K562 (cell line): ENCODE measurements at regions not wholly inside any gene's neighbourhood (a gene's known extent, or its start where the extent isn't known, plus 50 kb on each side); places are given as distances from the start of the nearest gene placed in this dataset.

Source experiments
- ATAC-seq: fragments of 200-7000 bp; cut with Tn5 transposase; 3 replicates; pipeline ENCODE4 v1.9.1; 2020; ENCODE audit warnings: moderate library complexity
- BruUV-seq: library from RNA; stranded (reverse); fragments of 400-500 nt; replicated peaks from 2 replicates; lab custom pipeline; 2021; lab: Mats Ljungman, UMichigan
- CTCF ChIA-PET: fragments of 300-600 bp; formaldehyde crosslinking; extraction: SDS; loops from one replicate; lab custom pipeline; 2021; ENCODE audit warnings: low intra/inter-chr PET ratio; lab: Yijun Ruan, JAX
- POLR2A ChIA-PET: fragments of 300-600, 350-650 bp; sonication (Branson Sonifier 250); formaldehyde crosslinking; extraction: SDS; loops from one replicate; lab custom pipeline; 2021; ENCODE audit warnings: antibody characterized with exemption, inconsistent platforms; lab: Yijun Ruan, JAX
- DNase-seq, 4 experiments: peaks; one replicate each; pipeline versions ENCODE4 v3.0.0 to v3.0.0-alpha.2; 2011 to 2018; ENCODE audit warnings: low spot score in 3 of 4, mixed read lengths in 3 of 4; ENCODE audit errors: extremely low read depth in 1 of 4
- FAIRE-seq: peaks from 2 replicates; lab custom pipeline; 2011; peaks lifted over from hg19 to GRCh38; lab: Jason Lieb, UNC
- H2AFZ ChIP-seq: 2 replicates; pipeline ENCODE4 v1.6.0; 2011; ENCODE audit warnings: low read depth, low read length, control low read depth, inconsistent platforms
- H3K27ac ChIP-seq: fragments of 200-600 bp; 3 replicates; pipeline ENCODE4 v1.8.0; 2011; ENCODE audit warnings: low read depth, mild to moderate bottlenecking, control low read depth, inconsistent platforms, low read length, moderate library complexity, mixed read lengths; ENCODE audit errors: extremely low read depth
- H3K27me3 ChIP-seq, 2 experiments: fragments of 300-600 bp in 1 of 2; 2 replicates in 1 of 2; 3 replicates in 1 of 2; pipeline versions ENCODE4 v1.6.0 to v1.8.0; 2011; ENCODE audit warnings: inconsistent platforms in 2 of 2, low read length in 2 of 2, mild to moderate bottlenecking in 1 of 2, mixed read lengths in 1 of 2, moderate library complexity in 1 of 2; ENCODE audit not compliant: control insufficient read depth in 2 of 2, insufficient read depth in 2 of 2
- H3K36me3 ChIP-seq: fragments of 300-600 bp; 3 replicates; pipeline ENCODE4 v1.8.0; 2011; ENCODE audit warnings: mild to moderate bottlenecking, low read length, inconsistent platforms; ENCODE audit not compliant: control insufficient read depth, insufficient read depth
- H3K4me1 ChIP-seq, 2 experiments: fragments of 200-600 bp in 1 of 2; replicated peaks in 1 of 2; 2 replicates in 1 of 2; 3 replicates in 1 of 2; pipeline versions ENCODE4 v1.5.1 to v1.8.0; 2011; ENCODE audit warnings: inconsistent platforms in 2 of 2, low read length in 2 of 2, mild to moderate bottlenecking in 1 of 2, mixed read lengths in 1 of 2, moderate library complexity in 1 of 2; ENCODE audit not compliant: control insufficient read depth in 2 of 2, insufficient read depth in 2 of 2
- H3K4me2 ChIP-seq: 2 replicates; pipeline ENCODE4 v1.6.1; 2011; ENCODE audit warnings: low read length, control low read depth, inconsistent platforms, mixed read lengths; ENCODE audit not compliant: insufficient read depth
- H3K4me3 ChIP-seq: fragments of 200-600 bp; sonication (generic), shearing (Covaris generic); 2 replicates; pipeline ENCODE4 v1.5.1; 2016; ENCODE audit warnings: control low read depth, inconsistent platforms
- H3K79me2 ChIP-seq: fragments of 200-600 bp; 3 replicates; pipeline ENCODE4 v1.8.0; 2011; ENCODE audit warnings: low read length, inconsistent platforms; ENCODE audit not compliant: control insufficient read depth, insufficient read depth
- H3K9ac ChIP-seq, 2 experiments: 2 replicates each; pipeline versions ENCODE4 v1.6.0 to v1.6.1; 2011; ENCODE audit warnings: low read depth in 2 of 2, low read length in 2 of 2, control low read depth in 1 of 2, inconsistent platforms in 1 of 2, mild to moderate bottlenecking in 1 of 2, mixed read lengths in 1 of 2; ENCODE audit not compliant: insufficient read depth in 1 of 2
- H3K9me1 ChIP-seq: one replicate; pipeline ENCODE4 v1.6.0; 2011; ENCODE audit warnings: inconsistent platforms, mild to moderate bottlenecking, low read length, moderate library complexity; ENCODE audit not compliant: control insufficient read depth, insufficient read depth
- H3K9me3 ChIP-seq: replicated peaks from 2 replicates; pipeline ENCODE4 v1.5.1; 2011; ENCODE audit warnings: low read depth, low read length, inconsistent platforms; ENCODE audit not compliant: control insufficient read depth, insufficient read depth
- H4K20me1 ChIP-seq: replicated peaks from 2 replicates; pipeline ENCODE4 v1.6.1; 2011; ENCODE audit warnings: low read length, inconsistent platforms, mixed read lengths; ENCODE audit not compliant: control insufficient read depth, insufficient read depth
- CBFB ChIP-seq: sonication (generic); formaldehyde crosslinking; IDR thresholded peaks from 2 replicates; pipeline ENCODE4 v1.4.0; 2020; ENCODE audit warnings: mild to moderate bottlenecking, missing genetic modification reagents
- FOXK2 ChIP-seq, 2 experiments: fragments of 450-650 bp; IDR thresholded peaks in 1 of 2; conservative IDR thresholded peaks in 1 of 2; 2 replicates each; pipeline ENCODE4 v1.6.1; 2016; ENCODE audit warnings: low read depth in 2 of 2, mild to moderate bottlenecking in 1 of 2
- ID3 ChIP-seq, 2 experiments: fragments of 250-450 bp in 1 of 2; fragments of 450-650 bp in 1 of 2; sonication (Bioruptor Pico) in 1 of 2; IDR thresholded peaks; 2 replicates each; pipeline versions ENCODE4 v1.6.1 to v1.8.0; 2016 to 2021; ENCODE audit warnings: mild to moderate bottlenecking in 2 of 2, moderate library complexity in 2 of 2, missing compliant biosample characterization in 1 of 2, missing genetic modification characterization in 1 of 2
- MAFG ChIP-seq: fragments of 450-650 bp; conservative IDR thresholded peaks from 2 replicates; pipeline ENCODE4 v1.6.1; 2016; ENCODE audit warnings: missing genetic modification characterization, missing compliant biosample characterization
- THRAP3 ChIP-seq: fragments of 450-650 bp; IDR thresholded peaks from 2 replicates; pipeline ENCODE4 v1.6.1; 2016; ENCODE audit warnings: mild to moderate bottlenecking, inconsistent platforms, borderline replicate concordance
- ZBTB2 ChIP-seq: fragments of 450-650 bp; IDR thresholded peaks from 2 replicates; pipeline ENCODE4 v1.6.1; 2016; ENCODE audit warnings: antibody characterized with exemption
- ZKSCAN8 ChIP-seq: fragments of 200-800 bp; sonication (Bioruptor generic); IDR thresholded peaks from 2 replicates; pipeline ENCODE4 v1.6.1; 2016; ENCODE audit warnings: missing genetic modification characterization, missing compliant biosample characterization
- ZNF12 ChIP-seq: sonication (generic); formaldehyde crosslinking; IDR thresholded peaks from 2 replicates; pipeline ENCODE4 v1.4.0; 2020; ENCODE audit warnings: mild to moderate bottlenecking, missing genetic modification reagents
- ZNF24 ChIP-seq: fragments of 450-650 bp; IDR thresholded peaks from 2 replicates; pipeline ENCODE4 v1.6.1; 2016
- ZNF280A ChIP-seq: fragments of 450-650 bp; IDR thresholded peaks from 2 replicates; pipeline ENCODE4 v1.6.1; 2018; ENCODE audit warnings: mild to moderate bottlenecking, low read depth; ENCODE audit not compliant: partially characterized antibody
- ZNF586 ChIP-seq: fragments of 450-650 bp; formaldehyde crosslinking; conservative IDR thresholded peaks from 2 replicates; pipeline ENCODE4 v1.4.0; 2020; ENCODE audit warnings: mild to moderate bottlenecking, moderate library complexity
- ZNF77 ChIP-seq: fragments of 250-450 bp; sonication (Bioruptor Pico); IDR thresholded peaks from 2 replicates; pipeline ENCODE4 v1.5.0; 2020
- ZNF778 ChIP-seq: fragments of 450-650 bp; formaldehyde crosslinking; IDR thresholded peaks from 2 replicates; pipeline ENCODE4 v1.4.0; 2020; ENCODE audit warnings: mild to moderate bottlenecking, moderate library complexity
- WGBS: fragments of 100-300 bp; shearing (Covaris generic); methylation state at CpG from one replicate; pipeline ENCODE4 v1.1.6; 2016; ENCODE audit warnings: low coverage, mixed read lengths; ENCODE audit not compliant: insufficient coverage; ENCODE audit errors: missing lambda C conversion rate; 5-methylcytosine and 5-hydroxymethylcytosine counted together
- in situ Hi-C: fragments of 300-500 bp; cut with MboI; formaldehyde crosslinking; loops from 4 replicates; pipeline ENCODE4 v1.15.0; 2018; ENCODE audit warnings: inconsistent platforms, mixed read lengths
- intact Hi-C: fragments of 100-400 bp; cut with micrococcal nuclease; formaldehyde crosslinking; loops from 2 replicates; pipeline ENCODE4 v1.14.2; 2022

GRCh38 chr2:6052649-6053048 lies 360.5 kb downstream of the SOX11 start:
- Histone ChIP-seq H3K9me3 (no peaks in the 10 kb centered on the region; the same call in 1 of the 2 replicates), H3K4me2 (no peak overlapping the region), H3K36me3 (no peaks in the 10 kb centered on the region), H3K27ac (no peak overlapping the region), H3K27me3 (no peaks in the 10 kb centered on the region), H3K4me1 (no peaks in the 10 kb centered on the region), H3K79me2 (no peaks in the 10 kb centered on the region), H3K4me3 (no peak overlapping the region), H4K20me1 (no peaks in the 10 kb centered on the region), H3K9ac (no peak overlapping the region), H2AFZ (no peak overlapping the region), H3K9me1 (no peaks in the 10 kb centered on the region)
- intact Hi-C loops (no loop called here), in situ Hi-C loops (no loop called here)
- ChIA-PET POLR2A (no interaction called here), CTCF (no interaction called here)
- 0% methylated on average over 8 of the region's 8 CpGs for WGBS
- BruUV-seq = no TSS peak
- TF ChIP-seq ZBTB2 = no peak
- TF ChIP-seq ZNF12 (CRISPR knock-in tag) = no peak
- TF ChIP-seq ZNF778 = no peak
- no peak for TF ChIP-seq ZNF77 (CRISPR knock-in tag)
- TF ChIP-seq ZNF24 = no peak
- TF ChIP-seq ZKSCAN8 (CRISPR knock-in tag) = no peak
- ATAC-seq (no peak), FAIRE-seq (no peak), DNase-seq (no peak)

GRCh38 chr2:6053743-6054142 lies 361.6 kb downstream of the SOX11 start:
- no peaks in the 10 kb centered on the region; the same call in 1 of the 2 replicates for H3K9me3 ChIP-seq
- WGBS = 0% methylated on average over 5 of the region's 5 CpGs
- in situ Hi-C loops = no loop called here
- no peak for TF ChIP-seq ID3 (CRISPR knock-in tag; IDR thresholded peaks at IDR 0.05)
- TF ChIP-seq ID3 (tag; IDR thresholded peaks at IDR 0.05) = no peak
- no peak for TF ChIP-seq CBFB (CRISPR knock-in tag)
- no peak for TF ChIP-seq ZNF586 (CRISPR knock-in tag)
- no peak for TF ChIP-seq FOXK2 (conservative IDR thresholded peaks at IDR 0.05 in 1 of 2, IDR thresholded peaks at IDR 0.05 in 1 of 2; ENCODE audit: low read depth in 2 of 2)
- no peak for TF ChIP-seq THRAP3
- no peak for TF ChIP-seq MAFG (tag)
- TF ChIP-seq ZNF12 (CRISPR knock-in tag) = no peak
- TF ChIP-seq ZNF280A = no peak

More at GRCh38 chr2:6053743-6054142, 361.6 kb downstream of the SOX11 start:
- BruUV-seq = no TSS peak
- FAIRE-seq (no peak), DNase-seq (no peak), ATAC-seq (no peak)
- H2AFZ ChIP-seq = no peak overlapping the region
- no peak overlapping the region for H3K9ac ChIP-seq
- no peak overlapping the region for H3K27ac ChIP-seq
- intact Hi-C loops = no loop called here
- no peaks in the 10 kb centered on the region for H4K20me1 ChIP-seq
- H3K4me1 ChIP-seq = no peaks in the 10 kb centered on the region
- H3K4me3 ChIP-seq = no peak overlapping the region
- ChIA-PET POLR2A (no interaction called here), CTCF (no interaction called here)
- H3K4me2 ChIP-seq = no peak overlapping the region
- no peaks in the 10 kb centered on the region for H3K9me1 ChIP-seq
- no peaks in the 10 kb centered on the region for H3K79me2 ChIP-seq
- no peaks in the 10 kb centered on the region for H3K36me3 ChIP-seq
- no peaks in the 10 kb centered on the region for H3K27me3 ChIP-seq
